PC-3 (cell line): ENCODE measurements at regions not wholly inside any gene's neighbourhood (a gene's known extent, or its start where the extent isn't known, plus 50 kb on each side); places are given as distances from the start of the nearest gene placed in this dataset.

Source experiments
- ATAC-seq: fragments of 200-7000 bp; cut with Tn5 transposase; 2 replicates; pipeline ENCODE4 v1.9.1; 2020; ENCODE audit warnings: mild to moderate bottlenecking, moderate library complexity
- BruUV-seq: library from RNA; stranded (reverse); fragments of 400-500 nt; replicated peaks from 2 replicates; lab custom pipeline; 2021; lab: Mats Ljungman, UMichigan
- CTCF ChIA-PET: fragments of 300-600 bp; sonication (Branson Sonifier 250); formaldehyde crosslinking; loops from one replicate; lab custom pipeline; 2022; ENCODE audit warnings: antibody characterized with exemption; lab: Charles Lee
- POLR2A ChIA-PET: fragments of 300-600 bp; sonication (Branson Sonifier 250); formaldehyde crosslinking; loops from one replicate; lab custom pipeline; 2022; ENCODE audit warnings: antibody characterized with exemption; ENCODE audit not compliant: unreplicated experiment; lab: Charles Lee
- DNase-seq: peaks from one replicate; pipeline ENCODE4 v3.0.0-alpha.2; 2015
- H2AFZ ChIP-seq: fragments of 300-600 bp; sonication (generic); 2 replicates; pipeline ENCODE4 v1.6.0; 2016; ENCODE audit warnings: antibody characterized with exemption, low read length
- H3F3A ChIP-seq: fragments of 300-600 bp; sonication (generic); one replicate; pipeline ENCODE4 v1.6.0; 2017; ENCODE audit warnings: antibody characterized with exemption, low read length, control low read depth, mild to moderate bottlenecking; ENCODE audit not compliant: unreplicated experiment
- H3K27ac ChIP-seq: fragments of 300-600 bp; sonication (generic); 2 replicates; pipeline ENCODE4 v1.5.1; 2016; ENCODE audit warnings: mild to moderate bottlenecking, low read length
- H3K27me3 ChIP-seq: fragments of 300-600 bp; sonication (generic); 2 replicates; pipeline ENCODE4 v1.6.1; 2016; ENCODE audit warnings: low read length, mixed read lengths
- H3K36me3 ChIP-seq: fragments of 300-600 bp; sonication (generic); 2 replicates; pipeline ENCODE4 v1.6.1; 2016; ENCODE audit warnings: low read depth, mixed run types, low read length, mixed read lengths
- H3K4me1 ChIP-seq: fragments of 300-600 bp; sonication (generic); 2 replicates; pipeline ENCODE4 v1.5.1; 2016; ENCODE audit warnings: low read length; ENCODE audit not compliant: insufficient read depth
- H3K4me2 ChIP-seq: fragments of 300-600 bp; sonication (generic); 2 replicates; pipeline ENCODE4 v1.6.0; 2016; ENCODE audit warnings: low read length
- H3K4me3 ChIP-seq: fragments of 300-600 bp; sonication (generic); 2 replicates; pipeline ENCODE4 v1.5.1; 2016; ENCODE audit warnings: mild to moderate bottlenecking, low read length, mixed read lengths
- H3K79me2 ChIP-seq: fragments of 300-600 bp; sonication (generic); 2 replicates; pipeline ENCODE4 v1.6.1; 2017; ENCODE audit warnings: low read length, mixed read lengths
- H3K9ac ChIP-seq: fragments of 300-600 bp; sonication (generic); 2 replicates; pipeline ENCODE4 v1.6.0; 2016; ENCODE audit warnings: mild to moderate bottlenecking, low read length
- H3K9me2 ChIP-seq: fragments of 300-600 bp; sonication (generic); replicated peaks from 2 replicates; pipeline ENCODE4 v1.6.1; 2016; ENCODE audit warnings: mixed run types, low read length, mixed read lengths
- H3K9me3 ChIP-seq: fragments of 300-600 bp; sonication (generic); 2 replicates; pipeline ENCODE4 v1.6.1; 2016; ENCODE audit warnings: low read length, mixed read lengths
- H4K20me1 ChIP-seq: fragments of 300-600 bp; sonication (generic); 2 replicates; pipeline ENCODE4 v1.6.1; 2016; ENCODE audit warnings: low read length, mixed read lengths
- CTCF ChIP-seq: fragments of 300-600 bp; sonication (generic); conservative IDR thresholded peaks from 2 replicates; pipeline ENCODE4 v1.5.1; 2017; ENCODE audit warnings: antibody characterized with exemption, low read depth, mild to moderate bottlenecking, low read length
- EZH2 ChIP-seq: fragments of 300-600 bp; sonication (generic); IDR thresholded peaks from one replicate; pipeline ENCODE4 v1.6.1; 2017; ENCODE audit warnings: antibody characterized with exemption, mild to moderate bottlenecking, low read length; ENCODE audit not compliant: unreplicated experiment
- EZH2phosphoT487 ChIP-seq: fragments of 300-600 bp; sonication (generic); IDR thresholded peaks from 2 replicates; pipeline ENCODE4 v1.6.1; 2018; ENCODE audit warnings: mild to moderate bottlenecking, antibody characterized with exemption, low read length, borderline replicate concordance
- intact Hi-C: fragments of 100-400 bp; cut with micrococcal nuclease; formaldehyde crosslinking; loops from 2 replicates; pipeline ENCODE4 v1.9.0; 2023

GRCh38 chr15:38667890-38668850 lies 103.6 kb upstream of the RASGRP1 start:
- no peak overlapping the region for H3K4me2 ChIP-seq
- CTCF ChIA-PET = interaction anchor here (1.0 kb wide), 1 partner anchor 32 kb away, joined by 4 read pairs; no protein-coding TSS in a partner anchor
- no peak overlapping the region for H3K9ac ChIP-seq
- ATAC-seq = no peak
- no peaks in the 10 kb centered on the region for H3K79me2 ChIP-seq
- POLR2A ChIA-PET = interaction anchor here (0.7 kb wide), 1 partner anchor 219 kb away, joined by 4 read pairs; no protein-coding TSS in a partner anchor
- no TSS peak for BruUV-seq
- H2AFZ ChIP-seq = no peak overlapping the region
- no peak for DNase-seq
- no peaks in the 10 kb centered on the region for H3K9me3 ChIP-seq
- H3F3A ChIP-seq = no peaks in the 10 kb centered on the region
- no peak overlapping the region for H3K4me3 ChIP-seq
- intact Hi-C loops = no loop called here
- H3K27ac ChIP-seq = no peak overlapping the region
- no peaks in the 10 kb centered on the region for H4K20me1 ChIP-seq
- no peaks in the 10 kb centered on the region for H3K9me2 ChIP-seq
- H3K36me3 ChIP-seq = no peaks in the 10 kb centered on the region
- no peaks in the 10 kb centered on the region for H3K4me1 ChIP-seq
- TF ChIP-seq EZH2phosphoT487 = no peak
- no peak for TF ChIP-seq CTCF
- no peak for TF ChIP-seq EZH2
- peaks cover 55% of the 10 kb centered on the region for H3K27me3 ChIP-seq

- CTCF ChIA-PET = interaction anchor here (1.0 kb wide), 1 partner anchor 31 kb away, joined by 4 read pairs; no protein-coding TSS in a partner anchor
- no peaks in the 10 kb centered on the region for H4K20me1 ChIP-seq
Observed at GRCh38 chr15:38668898-38669391, 104.3 kb upstream of the RASGRP1 start.

More at GRCh38 chr15:38668898-38669391, 104.3 kb upstream of the RASGRP1 start:
- H3F3A ChIP-seq = no peaks in the 10 kb centered on the region
- H3K27me3 ChIP-seq = peaks cover 54% of the 10 kb centered on the region
- no peaks in the 10 kb centered on the region for H3K4me1 ChIP-seq
- no peaks in the 10 kb centered on the region for H3K9me3 ChIP-seq
- TF ChIP-seq EZH2 (no peak), CTCF (no peak), EZH2phosphoT487 (no peak)
- no peaks in the 10 kb centered on the region for H3K79me2 ChIP-seq
- H3K9ac ChIP-seq = no peak overlapping the region
- H3K27ac ChIP-seq = no peak overlapping the region
- H3K4me3 ChIP-seq = no peak overlapping the region
- H3K9me2 ChIP-seq = no peaks in the 10 kb centered on the region
- ATAC-seq (no peak), DNase-seq (no peak)
- no peak overlapping the region for H2AFZ ChIP-seq
- intact Hi-C loops = no loop called here
- POLR2A ChIA-PET = no interaction called here
- no TSS peak for BruUV-seq
- no peak overlapping the region for H3K4me2 ChIP-seq
- H3K36me3 ChIP-seq = no peaks in the 10 kb centered on the region
